GM12873 (cell line): ENCODE measurements at regions not wholly inside any gene's neighbourhood (a gene's known extent, or its start where the extent isn't known, plus 50 kb on each side); places are given as distances from the start of the nearest gene placed in this dataset.

Experiments
- CTCF ChIP-seq: IDR thresholded peaks from 2 replicates; pipeline ENCODE4 v1.5.1; 2012; ENCODE audit warnings: low read depth, mild to moderate bottlenecking, moderate library complexity, low read length, control low read depth; ENCODE audit not compliant: insufficient read depth; ENCODE audit errors: missing control alignments

DNA sequence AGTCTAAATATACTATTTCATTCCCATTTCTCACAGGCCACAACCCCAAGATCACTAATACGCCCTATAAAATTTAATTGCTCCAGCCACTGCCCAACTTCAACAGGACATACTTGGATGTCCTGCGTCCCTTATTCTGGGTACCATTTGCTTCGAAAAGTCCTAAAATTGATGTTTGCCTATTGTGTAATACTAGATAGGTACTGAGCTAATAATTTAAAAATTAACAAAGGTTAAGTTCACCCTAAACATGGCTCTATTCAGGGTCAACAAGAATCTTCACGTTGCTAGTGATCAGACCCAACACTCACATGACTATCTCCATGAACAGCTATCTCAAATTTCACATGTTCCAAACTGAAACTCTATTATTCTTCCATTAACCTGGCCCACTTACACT lies 296.4 kb upstream of the RND3 start:
- no peak for TF ChIP-seq CTCF

DNA sequence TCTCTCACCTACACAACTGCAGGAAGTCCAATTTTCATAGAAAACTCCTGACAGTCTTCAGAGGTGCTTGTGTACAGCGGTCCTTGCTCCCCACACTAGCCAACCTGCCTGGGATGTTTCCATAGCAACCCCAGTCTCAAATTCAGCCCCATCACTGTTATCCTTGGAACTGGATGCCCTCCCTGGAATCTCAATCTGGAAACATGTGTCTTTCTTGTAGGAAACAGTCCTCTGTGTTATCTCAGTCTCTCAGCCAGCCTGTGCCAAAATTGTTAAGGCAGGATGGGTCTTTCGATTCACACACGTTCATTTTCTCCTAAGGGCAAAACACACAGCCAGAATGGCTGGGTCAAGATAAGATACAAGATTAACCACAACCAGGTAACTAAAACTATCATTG lies 295.5 kb upstream of the RND3 start:
- no peak for TF ChIP-seq CTCF

GRCh38 chr2:150782613-150783012 lies 295.1 kb upstream of the RND3 start:
- TF ChIP-seq CTCF, result no peak

- TF ChIP-seq CTCF, result no peak
Measured at GRCh38 chr2:150781142-150781541, 293.7 kb upstream of the RND3 start.

DNA sequence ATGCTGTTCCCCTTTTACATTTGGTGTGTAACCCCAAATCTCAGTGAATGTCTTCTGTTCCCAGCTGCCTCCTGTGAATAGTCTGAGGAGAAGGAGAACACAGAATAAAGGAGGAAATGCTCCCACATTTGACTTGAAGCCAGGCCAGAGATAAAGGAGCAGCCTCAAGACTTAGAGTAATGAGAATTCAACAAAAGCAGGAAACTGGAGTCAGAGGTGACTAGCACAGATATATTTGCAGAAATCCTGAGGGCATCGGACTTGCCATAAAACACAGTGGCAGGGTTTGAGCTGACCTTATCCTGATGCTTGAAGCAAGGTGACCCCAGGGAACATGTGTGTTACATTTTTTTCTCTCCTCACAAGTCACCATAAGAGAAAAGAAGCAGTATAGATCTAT lies 291.4 kb upstream of the RND3 start:
- TF ChIP-seq CTCF, result no peak

DNA sequence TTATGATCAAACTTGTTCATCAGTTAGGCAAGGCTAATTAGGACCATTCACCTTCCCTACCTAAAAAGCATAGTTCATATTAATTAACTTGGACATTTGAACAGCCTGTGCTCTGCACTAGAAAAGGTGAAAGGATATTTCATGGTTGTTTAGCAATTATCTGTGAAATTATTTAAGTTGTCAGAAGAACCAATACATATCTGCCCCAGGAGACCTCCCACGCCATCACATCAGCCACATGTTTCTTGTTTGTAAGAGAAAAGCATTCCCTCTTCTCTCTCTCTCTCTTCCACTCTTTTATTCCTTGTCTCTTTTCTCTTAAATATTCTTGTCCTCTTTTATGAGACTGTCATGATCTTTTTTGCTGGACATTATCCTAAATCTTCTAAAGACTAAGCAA lies 282.0 kb upstream of the RND3 start:
- TF ChIP-seq CTCF, result no peak

GRCh38 chr2:150767991-150768746 lies 280.7 kb upstream of the RND3 start:
- TF ChIP-seq CTCF, result no peak
